MM.1S (cell line): ENCODE measurements at regions not wholly inside any gene's neighbourhood (a gene's known extent, or its start where the extent isn't known, plus 50 kb on each side); places are given as distances from the start of the nearest gene placed in this dataset.

Experiments used
- EZH2 ChIP-seq: fragments of 300-600 bp; sonication (generic); optimal IDR thresholded peaks from 2 replicates; pipeline ENCODE3; 2017; ENCODE audit warnings: low read depth, mild to moderate bottlenecking, antibody characterized with exemption, low read length, mixed read lengths
- EZH2phosphoT487 ChIP-seq: fragments of 300-600 bp; sonication (generic); IDR thresholded peaks from 2 replicates; pipeline ENCODE4 v1.6.1; 2018; ENCODE audit warnings: antibody characterized with exemption, low read length
- TF ChIP-seq, protein P1 (sequence below): fragments of 300-600 bp; sonication (generic); IDR thresholded peaks from 2 replicates; pipeline ENCODE4 v1.5.1; 2016; ENCODE audit warnings: antibody characterized with exemption, low read length, mixed read lengths

DNA sequence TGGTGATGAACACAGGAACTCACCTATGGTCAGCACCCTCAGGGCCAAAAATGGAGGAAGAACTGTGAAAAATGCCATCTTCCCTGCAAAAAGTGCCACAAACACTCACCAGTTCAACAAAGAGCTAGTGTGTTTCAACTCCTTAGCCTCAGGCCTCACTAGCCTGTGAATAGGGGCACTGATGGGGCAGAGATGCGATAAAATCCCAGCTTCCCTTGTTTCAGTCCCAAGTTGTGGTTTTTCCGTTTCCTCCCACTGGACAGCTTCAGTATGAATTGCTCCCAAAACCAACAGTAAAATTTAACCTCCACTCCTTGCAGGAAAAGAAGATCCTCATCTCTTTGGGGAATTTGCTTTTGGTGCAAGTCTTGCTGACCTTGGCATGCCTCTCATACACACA, 117.4 kb upstream of the ADAMTS9 start:
- TF ChIP-seq EZH2phosphoT487: no peak
- TF ChIP-seq, protein P1, sequence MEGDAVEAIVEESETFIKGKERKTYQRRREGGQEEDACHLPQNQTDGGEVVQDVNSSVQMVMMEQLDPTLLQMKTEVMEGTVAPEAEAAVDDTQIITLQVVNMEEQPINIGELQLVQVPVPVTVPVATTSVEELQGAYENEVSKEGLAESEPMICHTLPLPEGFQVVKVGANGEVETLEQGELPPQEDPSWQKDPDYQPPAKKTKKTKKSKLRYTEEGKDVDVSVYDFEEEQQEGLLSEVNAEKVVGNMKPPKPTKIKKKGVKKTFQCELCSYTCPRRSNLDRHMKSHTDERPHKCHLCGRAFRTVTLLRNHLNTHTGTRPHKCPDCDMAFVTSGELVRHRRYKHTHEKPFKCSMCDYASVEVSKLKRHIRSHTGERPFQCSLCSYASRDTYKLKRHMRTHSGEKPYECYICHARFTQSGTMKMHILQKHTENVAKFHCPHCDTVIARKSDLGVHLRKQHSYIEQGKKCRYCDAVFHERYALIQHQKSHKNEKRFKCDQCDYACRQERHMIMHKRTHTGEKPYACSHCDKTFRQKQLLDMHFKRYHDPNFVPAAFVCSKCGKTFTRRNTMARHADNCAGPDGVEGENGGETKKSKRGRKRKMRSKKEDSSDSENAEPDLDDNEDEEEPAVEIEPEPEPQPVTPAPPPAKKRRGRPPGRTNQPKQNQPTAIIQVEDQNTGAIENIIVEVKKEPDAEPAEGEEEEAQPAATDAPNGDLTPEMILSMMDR: no peak
- TF ChIP-seq EZH2: no peak
